Psoas muscle (tissue), 7 donors: ENCODE measurements at regions not wholly inside any gene's neighbourhood (a gene's known extent, or its start where the extent isn't known, plus 50 kb on each side); places are given as distances from the start of the nearest gene placed in this dataset.
"Not testable (repeated sequence)": the region's sequence is repeated elsewhere in the genome, so short reads cannot be mapped to it uniquely, and the experiment has no call there.

Experiments used
- ATAC-seq, 4 donors: fragments of 200-7000 bp; cut with Tn5 transposase; one replicate each; pipeline ENCODE4 v1.9.1; 2020; ENCODE audit warnings: moderate library complexity in 3 of 4, mild to moderate bottlenecking in 2 of 4
- DNase-seq, 2 donors: peaks; one replicate each; pipeline ENCODE4 v3.0.0-alpha.2; 2020
- H3K27ac ChIP-seq: fragments of 200-600 bp; one replicate; pipeline ENCODE4 v1.8.0; 2022
- H3K27me3 ChIP-seq, 3 donors: fragments of 200-600 bp in 1 of 3; one replicate each; pipeline versions ENCODE4 v1.6.1 to v1.8.0; 2013 to 2022; ENCODE audit warnings: low read length in 2 of 3, mild to moderate bottlenecking in 2 of 3, moderate library complexity in 1 of 3; ENCODE audit not compliant: insufficient read depth in 3 of 3
- H3K36me3 ChIP-seq, 2 donors: fragments of 200-600 bp in 1 of 2; one replicate each; pipeline versions ENCODE4 v1.6.1 to v1.8.0; 2013 to 2022; ENCODE audit warnings: low read depth in 1 of 2, mild to moderate bottlenecking in 1 of 2, moderate library complexity in 1 of 2; ENCODE audit not compliant: insufficient read depth in 1 of 2
- H3K4me1 ChIP-seq: fragments of 200-600 bp; one replicate; pipeline ENCODE4 v1.8.0; 2022
- H3K4me3 ChIP-seq: fragments of 200-600 bp; one replicate; pipeline ENCODE4 v1.8.0; 2022; ENCODE audit warnings: mild to moderate bottlenecking
- H3K9me3 ChIP-seq: fragments of 200-600 bp; one replicate; pipeline ENCODE4 v1.8.0; 2022
- WGBS, 3 donors: extraction: QIAGEN DNeasy Blood & Tissue Kit; methylation state at CpG; one replicate each; pipeline versions ENCODE4 v1.1.6 to v1.1.7; 2013; 5-methylcytosine and 5-hydroxymethylcytosine counted together
- intact Hi-C, 2 donors: fragments of 100-400 bp; cut with DNase I; formaldehyde crosslinking; loops; one replicate each; pipeline versions ENCODE4 v1.11.0 to v1.14.2; 2022
- donor health status: healthy with polysubstance abuse.
- donor health status: DM: no; HTN: no; CAD: no; lungs with moderate emphysema.
- donor health status: Bipolar disorder and iron deficiency.
- donor health status: healthy.
- donor health status: DM: yes; HTN: yes; CAD: no.
- donor health status: DM: no; HTN: no; CAD: no.
- donor health status: DM: yes; HTN: yes; CAD: no.

GRCh38 chr15:32536507-32537172, 56.6 kb upstream of the GOLGA8N start:
- WGBS, 3 donors: 0 to 1% (median 0%) methylated on average over 1 to 24 of the region's 61 CpGs
- ATAC-seq (peak; percentile 98 to 99 (median 99)), DNase-seq (peak; percentile 37 to 68)
- intact Hi-C loops, H3K4me1 ChIP-seq, H3K36me3 ChIP-seq, H3K27me3 ChIP-seq, H3K9me3 ChIP-seq: not testable (repeated sequence)
- Histone ChIP-seq H3K27ac (peak overlapping the region; percentile 76), H3K4me3 (peak overlapping the region; percentile 70)

GRCh38 chr15:32536057-32536493, 57.2 kb upstream of the GOLGA8N start:
- DNase-seq, H3K27ac ChIP-seq, H3K4me1 ChIP-seq, H3K36me3 ChIP-seq, intact Hi-C loops, H3K9me3 ChIP-seq, H3K27me3 ChIP-seq, H3K4me3 ChIP-seq: not testable (repeated sequence)
- ATAC-seq: peak in 1 of 4 donors; percentile 22
- no CpG with 5 or more reads among the region's 55 CpGs for WGBS, 3 donors

- DNase-seq, H3K4me1 ChIP-seq, H3K27me3 ChIP-seq, intact Hi-C loops, H3K27ac ChIP-seq, ATAC-seq, H3K4me3 ChIP-seq, H3K36me3 ChIP-seq, H3K9me3 ChIP-seq: not testable (repeated sequence)
- WGBS, 3 donors: no CpG with 5 or more reads among the region's 10 CpGs
These were observed 57.9 kb upstream of the GOLGA8N start for GRCh38 chr15:32535150-32535898.

- ATAC-seq, H3K4me1 ChIP-seq, H3K27ac ChIP-seq, H3K9me3 ChIP-seq, H3K4me3 ChIP-seq, H3K27me3 ChIP-seq, intact Hi-C loops, DNase-seq: not testable (repeated sequence)
- peaks cover 0 to 33% of the 10 kb centered on the region in 2 donors for H3K36me3 ChIP-seq
- 86 to 91% (median 87%) methylated on average over 4 to 5 of the region's 6 CpGs for WGBS, 3 donors
These were observed 67.5 kb upstream of the GOLGA8O start for GRCh38 chr15:32522900-32523299.

GRCh38 chr15:32522421-32522820, 67.0 kb upstream of the GOLGA8O start:
- H3K27me3 ChIP-seq, ATAC-seq, H3K9me3 ChIP-seq, intact Hi-C loops, H3K4me3 ChIP-seq, H3K4me1 ChIP-seq, DNase-seq, H3K27ac ChIP-seq: not testable (repeated sequence)
- peaks cover 0 to 35% of the 10 kb centered on the region in 2 donors for H3K36me3 ChIP-seq
- WGBS, 3 donors: 88 to 100% (median 97%) methylated on average over 7 to 9 of the region's 9 CpGs

GRCh38 chr15:32518976-32519375, 63.5 kb upstream of the GOLGA8O start:
- intact Hi-C loops, DNase-seq, H3K9me3 ChIP-seq, H3K27ac ChIP-seq, H3K4me1 ChIP-seq, H3K27me3 ChIP-seq, H3K4me3 ChIP-seq, ATAC-seq: not testable (repeated sequence)
- 85 to 92% (median 91%) methylated on average over 5 to 7 of the region's 7 CpGs for WGBS, 3 donors
- H3K36me3 ChIP-seq: peaks cover 0 to 35% of the 10 kb centered on the region in 2 donors

GRCh38 chr15:32518013-32518412, 62.6 kb upstream of the GOLGA8O start:
- H3K4me3 ChIP-seq, ATAC-seq, H3K27me3 ChIP-seq, intact Hi-C loops, H3K4me1 ChIP-seq, DNase-seq, H3K9me3 ChIP-seq, H3K27ac ChIP-seq: not testable (repeated sequence)
- H3K36me3 ChIP-seq: peaks cover 0 to 32% of the 10 kb centered on the region in 2 donors
- 84 to 94% (median 92%) methylated on average over 19 to 20 of the region's 20 CpGs for WGBS, 3 donors

GRCh38 chr15:32516954-32517353, 61.5 kb upstream of the GOLGA8O start:
- WGBS, 3 donors: 90 to 100% (median 100%) methylated on average over 1 of the region's 1 CpG
- not testable (repeated sequence) for ATAC-seq, H3K9me3 ChIP-seq

GRCh38 chr15:32513378-32513777, 57.9 kb upstream of the GOLGA8O start:
- H3K9me3 ChIP-seq, H3K27ac ChIP-seq, DNase-seq: not testable (repeated sequence)

More at GRCh38 chr15:32516954-32517353, 61.5 kb upstream of the GOLGA8O start:
- H3K4me1 ChIP-seq, intact Hi-C loops, DNase-seq, H3K4me3 ChIP-seq, H3K27ac ChIP-seq, H3K27me3 ChIP-seq: not testable (repeated sequence)
- peaks cover 0 to 25% of the 10 kb centered on the region in 2 donors for H3K36me3 ChIP-seq

GRCh38 chr15:32510027-32510426, 54.6 kb upstream of the GOLGA8O start:
- not testable (repeated sequence) for DNase-seq

More at GRCh38 chr15:32513378-32513777, 57.9 kb upstream of the GOLGA8O start:
- ATAC-seq, H3K4me3 ChIP-seq, H3K4me1 ChIP-seq, H3K36me3 ChIP-seq, H3K27me3 ChIP-seq, intact Hi-C loops: not testable (repeated sequence)

GRCh38 chr15:32508081-32508480, 52.6 kb upstream of the GOLGA8O start:
- H3K27me3 ChIP-seq, intact Hi-C loops, H3K9me3 ChIP-seq, H3K4me1 ChIP-seq, H3K36me3 ChIP-seq, DNase-seq, ATAC-seq, H3K27ac ChIP-seq, H3K4me3 ChIP-seq: not testable (repeated sequence)
- no CpG with 5 or more reads among the region's 7 CpGs for WGBS, 3 donors

More at GRCh38 chr15:32510027-32510426, 54.6 kb upstream of the GOLGA8O start:
- intact Hi-C loops, H3K4me3 ChIP-seq, H3K9me3 ChIP-seq, H3K4me1 ChIP-seq, H3K27me3 ChIP-seq, H3K36me3 ChIP-seq, ATAC-seq, H3K27ac ChIP-seq: not testable (repeated sequence)
